ENCODE measurements at regions not wholly inside any gene's neighbourhood (a gene's known extent, or its start where the extent isn't known, plus 50 kb on each side); places are given as distances from the start of the nearest gene placed in this dataset.

DNA sequence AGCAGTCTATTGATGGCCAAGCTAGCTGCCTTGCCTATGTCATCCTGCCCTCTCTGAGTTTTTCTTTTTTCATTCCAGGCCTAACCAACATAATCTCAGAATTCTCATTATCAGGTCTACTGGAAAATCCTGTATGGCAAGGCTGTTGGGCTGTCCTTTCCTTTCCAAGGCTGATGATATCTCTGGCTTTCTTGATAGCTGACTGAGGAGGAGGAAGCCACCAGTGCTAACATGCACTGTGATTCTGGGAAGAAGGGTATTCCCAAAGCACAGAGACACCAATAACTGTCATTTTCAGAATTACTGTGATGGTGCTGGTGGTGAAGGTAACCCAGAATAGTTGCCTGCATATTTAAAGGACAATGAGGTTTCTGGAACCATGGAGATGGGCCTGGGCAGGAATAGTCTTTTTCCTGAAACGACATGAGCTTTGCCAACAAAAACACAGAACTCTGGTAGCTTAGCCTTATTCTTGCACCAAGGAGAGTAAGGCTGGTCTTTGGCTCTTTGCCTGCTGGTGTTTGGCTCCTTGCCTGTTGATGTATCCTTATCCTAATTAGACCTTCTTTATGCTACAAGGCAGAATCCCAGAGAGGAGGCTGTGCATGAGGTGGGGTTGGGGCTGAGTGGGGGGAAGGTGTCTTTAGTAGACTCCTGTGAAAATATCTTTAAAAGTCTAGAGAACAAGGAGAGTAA is 157.4 kb downstream of the TNFSF18 start:
- intact Hi-C loops (cut with micrococcal nuclease) (no loop called here), dilution Hi-C loops (cut with HindIII; ENCODE audit: low sequenced_read_pairs, unreplicated experiment) (no loop called here), in situ Hi-C loops (cut with MboI; ENCODE audit: low sequenced_read_pairs) (no loop called here)
- Histone ChIP-seq H3K27ac (ENCODE audit: insufficient read depth, low read length) (no peak overlapping the region), H2AFZ (replicated peaks; ENCODE audit: low read length, poor library complexity) (peak overlapping the region; percentile 4), H3K23ac (ENCODE audit: low read depth, low read length) (peak overlapping the region; percentile 54; the same call in 1 of the 2 replicates), H2BK20ac (ENCODE audit: low read depth, low read length) (peak overlapping the region; percentile 80), H4K5ac (ENCODE audit: low read depth, low read length) (peak overlapping the region; percentile 61; the same call in 1 of the 2 replicates), H2AK9ac (replicated peaks; ENCODE audit: low read depth, low read length, poor library complexity) (no peak overlapping the region), H3K18ac (ENCODE audit: low read depth, low read length) (peak overlapping the region; percentile 33; the same call in 1 of the 2 replicates), H3K4ac (ENCODE audit: low read depth, low read length) (peak overlapping the region; percentile 89), H3K36me3 (ENCODE audit: control insufficient read depth, insufficient read depth, low read length) (no peaks in the 10 kb centered on the region), H3K9ac (ENCODE audit: low read depth, low read length) (no peak overlapping the region), H3K79me1 (ENCODE audit: low read depth in 1 of 2, low read length in 2 of 2) (no peaks in the 10 kb centered on the region), H3K9me3 (ENCODE audit: control insufficient read depth, insufficient read depth, low read length) (no peaks in the 10 kb centered on the region), H3K4me3 (ENCODE audit: insufficient read depth, low read depth, low read length) (no peak overlapping the region), H2BK15ac (ENCODE audit: low read depth, low read length) (peak overlapping the region; percentile 32; the same call in 2 of the 3 replicates), H3K4me1 (ENCODE audit: control insufficient read depth, insufficient read depth, low read length) (peaks cover 4% of the 10 kb centered on the region), H2BK5ac (ENCODE audit: low read depth, low read length, poor library complexity, severe bottlenecking) (peak overlapping the region; percentile 69), H3K4me2 (ENCODE audit: low read depth, low read length) (no peak overlapping the region), H4K8ac (ENCODE audit: low read depth in 2 of 2, low read length in 2 of 2) (peak overlapping the region in 1 of 2 experiments; percentile 53; a peak in 2 of 4 replicates), H3K14ac (replicated peaks; ENCODE audit: low read depth, low read length) (peak overlapping the region; percentile 84), H2BK120ac (ENCODE audit: low read depth, low read length) (peak overlapping the region; percentile 81), H4K91ac (ENCODE audit: insufficient read depth, low read depth, low read length) (peak overlapping the region; percentile 9), H2AK5ac (ENCODE audit: low read depth, low read length) (peak overlapping the region; percentile 77; the same call in 1 of the 2 replicates), H3K27me3 (ENCODE audit: control insufficient read depth, insufficient read depth, low read length) (no peaks in the 10 kb centered on the region), H3K56ac (ENCODE audit: extremely low read depth, insufficient read depth, low read length) (no peak overlapping the region), H3K9me1 (ENCODE audit: insufficient read depth, low read length) (peaks cover 5% of the 10 kb centered on the region; the same call in 1 of the 2 replicates), H4K20me1 (ENCODE audit: insufficient read depth, low read length) (no peaks in the 10 kb centered on the region)
- CTCF ChIA-PET = no interaction called here
- no TSS peak for BruUV-seq (replicated peaks)
- TF ChIP-seq, protein P1, sequence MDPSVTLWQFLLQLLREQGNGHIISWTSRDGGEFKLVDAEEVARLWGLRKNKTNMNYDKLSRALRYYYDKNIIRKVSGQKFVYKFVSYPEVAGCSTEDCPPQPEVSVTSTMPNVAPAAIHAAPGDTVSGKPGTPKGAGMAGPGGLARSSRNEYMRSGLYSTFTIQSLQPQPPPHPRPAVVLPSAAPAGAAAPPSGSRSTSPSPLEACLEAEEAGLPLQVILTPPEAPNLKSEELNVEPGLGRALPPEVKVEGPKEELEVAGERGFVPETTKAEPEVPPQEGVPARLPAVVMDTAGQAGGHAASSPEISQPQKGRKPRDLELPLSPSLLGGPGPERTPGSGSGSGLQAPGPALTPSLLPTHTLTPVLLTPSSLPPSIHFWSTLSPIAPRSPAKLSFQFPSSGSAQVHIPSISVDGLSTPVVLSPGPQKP (IDR thresholded peaks at IDR 0.05; ENCODE audit: borderline replicate concordance, low read depth, low read length) = no peak
- TF ChIP-seq RCOR1 (IDR thresholded peaks at IDR 0.05; ENCODE audit: insufficient replicate concordance, low read length) (no peak), CHD1 (IDR thresholded peaks at IDR 0.05; ENCODE audit: low read depth, low read length) (no peak), RFX5 (IDR thresholded peaks at IDR 0.05; ENCODE audit: low read depth, low read length) (no peak), FOS (IDR thresholded peaks at IDR 0.05; ENCODE audit: low read depth, low read length) (no peak), MXI1 (IDR thresholded peaks at IDR 0.05; ENCODE audit: borderline replicate concordance, low read depth, low read length) (no peak), NFE2L2 (IDR thresholded peaks at IDR 0.05; ENCODE audit: low read depth, low read length) (no peak), SMC3 (IDR thresholded peaks at IDR 0.05; ENCODE audit: low read depth, low read length) (no peak), CEBPB (IDR thresholded peaks at IDR 0.05; ENCODE audit: low read depth, low read length) (no peak)
- TF ChIP-seq, protein P2, sequence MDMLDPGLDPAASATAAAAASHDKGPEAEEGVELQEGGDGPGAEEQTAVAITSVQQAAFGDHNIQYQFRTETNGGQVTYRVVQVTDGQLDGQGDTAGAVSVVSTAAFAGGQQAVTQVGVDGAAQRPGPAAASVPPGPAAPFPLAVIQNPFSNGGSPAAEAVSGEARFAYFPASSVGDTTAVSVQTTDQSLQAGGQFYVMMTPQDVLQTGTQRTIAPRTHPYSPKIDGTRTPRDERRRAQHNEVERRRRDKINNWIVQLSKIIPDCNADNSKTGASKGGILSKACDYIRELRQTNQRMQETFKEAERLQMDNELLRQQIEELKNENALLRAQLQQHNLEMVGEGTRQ (IDR thresholded peaks at IDR 0.05; ENCODE audit: low read depth, low read length) = no peak
- TF ChIP-seq, protein P3, sequence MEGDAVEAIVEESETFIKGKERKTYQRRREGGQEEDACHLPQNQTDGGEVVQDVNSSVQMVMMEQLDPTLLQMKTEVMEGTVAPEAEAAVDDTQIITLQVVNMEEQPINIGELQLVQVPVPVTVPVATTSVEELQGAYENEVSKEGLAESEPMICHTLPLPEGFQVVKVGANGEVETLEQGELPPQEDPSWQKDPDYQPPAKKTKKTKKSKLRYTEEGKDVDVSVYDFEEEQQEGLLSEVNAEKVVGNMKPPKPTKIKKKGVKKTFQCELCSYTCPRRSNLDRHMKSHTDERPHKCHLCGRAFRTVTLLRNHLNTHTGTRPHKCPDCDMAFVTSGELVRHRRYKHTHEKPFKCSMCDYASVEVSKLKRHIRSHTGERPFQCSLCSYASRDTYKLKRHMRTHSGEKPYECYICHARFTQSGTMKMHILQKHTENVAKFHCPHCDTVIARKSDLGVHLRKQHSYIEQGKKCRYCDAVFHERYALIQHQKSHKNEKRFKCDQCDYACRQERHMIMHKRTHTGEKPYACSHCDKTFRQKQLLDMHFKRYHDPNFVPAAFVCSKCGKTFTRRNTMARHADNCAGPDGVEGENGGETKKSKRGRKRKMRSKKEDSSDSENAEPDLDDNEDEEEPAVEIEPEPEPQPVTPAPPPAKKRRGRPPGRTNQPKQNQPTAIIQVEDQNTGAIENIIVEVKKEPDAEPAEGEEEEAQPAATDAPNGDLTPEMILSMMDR (conservative IDR thresholded peaks at IDR 0.05; ENCODE audit: low read depth, low read length) = no peak
- WGBS, 2 experiments (ENCODE audit: extremely low coverage in 2 of 2, insufficient read length in 1 of 2) = 0% methylated on average over 1 of the region's 1 CpG; no CpG with 5 or more reads in 1 of the 2 experiments
- POLR2A ChIA-PET (ENCODE audit: unreplicated experiment) = no interaction called here
- ATAC-seq (ENCODE audit: low read depth) (no peak), DNase-seq (no peak)

Data from IMR-90 (cell line).